ENCODE measurements at regions not wholly inside any gene's neighbourhood (a gene's known extent, or its start where the extent isn't known, plus 50 kb on each side); places are given as distances from the start of the nearest gene placed in this dataset.
A peak's percentile ranks its signal among the peaks of the same experiment; 100 is the strongest.

DNA sequence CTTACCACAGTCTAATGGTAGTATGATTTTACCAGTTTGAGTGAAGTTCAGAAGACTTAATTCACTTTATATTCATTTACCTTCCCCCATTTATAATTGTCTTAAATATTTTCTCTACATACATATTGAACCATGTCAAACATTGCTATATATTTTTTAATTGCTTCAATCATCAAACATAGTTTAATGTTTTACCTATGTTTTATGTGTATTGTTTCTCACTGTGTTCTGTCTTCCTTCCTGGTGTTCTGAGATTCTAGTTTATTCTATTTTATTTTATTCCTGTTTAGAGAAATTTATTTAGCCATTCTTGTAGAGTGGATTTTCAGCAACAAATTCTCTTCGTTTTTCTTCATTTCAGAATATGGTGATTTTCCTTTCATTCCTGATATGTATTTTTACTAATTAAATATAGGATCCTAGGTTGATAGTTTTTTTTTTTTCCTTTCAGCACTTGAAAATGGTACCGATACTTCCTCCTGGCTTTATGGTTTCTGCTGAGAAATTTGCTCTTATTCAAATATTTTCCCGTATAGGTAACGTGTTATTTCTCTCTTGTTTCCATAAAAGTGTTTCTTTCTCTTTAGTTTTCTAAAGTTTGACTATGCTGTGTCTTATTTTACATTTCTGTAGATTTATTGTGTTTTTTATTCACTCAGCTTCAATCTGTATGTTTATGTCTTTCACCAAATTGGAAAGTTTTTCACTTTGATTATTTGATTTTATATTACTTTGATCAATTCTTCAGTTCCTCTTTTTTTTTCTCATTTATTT is 201.8 kb upstream of the AGR3 start:
- Histone ChIP-seq H3K4me1 (no peaks in the 10 kb centered on the region; a peak in 1 of 20 replicates), H3K9ac (no peak overlapping the region), H3K27me3 (no peaks in the 10 kb centered on the region), H3K4me3 (no peak overlapping the region), H4K20me1 (no peaks in the 10 kb centered on the region), H3K9me3 (replicated peaks in 1 of 11) (peaks cover 0 to 6% (median 0%) of the 10 kb centered on the region in 11 experiments; a peak in 2 of 22 replicates), H3K36me3 (no peaks in the 10 kb centered on the region), H3K4me2 (no peak overlapping the region), H3K27ac (no peak overlapping the region)
- TF ChIP-seq Cebpa-rat (IDR thresholded peaks at IDR 0.05) = no peak

DNA sequence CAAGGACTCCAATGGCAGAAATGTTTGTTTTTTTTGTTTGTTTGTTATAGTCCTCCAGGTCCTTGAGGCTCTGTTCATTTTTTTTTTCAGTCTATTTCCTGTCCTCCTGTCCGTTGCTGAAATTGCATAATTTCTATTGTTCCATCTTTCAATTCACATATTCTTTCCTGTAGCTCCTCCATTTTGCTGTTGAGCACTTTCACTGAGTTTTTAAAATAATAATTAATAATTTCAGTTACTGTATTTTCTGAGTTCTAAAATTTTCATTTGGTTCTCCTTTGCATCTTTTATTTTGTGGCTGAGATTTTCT is 202.3 kb upstream of the AGR3 start:
- Histone ChIP-seq H3K27ac (no peak overlapping the region), H3K4me2 (no peak overlapping the region), H3K9me3 (replicated peaks in 1 of 11) (peaks cover 0 to 6% (median 0%) of the 10 kb centered on the region in 11 experiments; a peak in 2 of 22 replicates), H3K9ac (no peak overlapping the region), H3K4me3 (no peak overlapping the region), H3K36me3 (no peaks in the 10 kb centered on the region), H4K20me1 (no peaks in the 10 kb centered on the region), H3K27me3 (no peaks in the 10 kb centered on the region), H3K4me1 (no peaks in the 10 kb centered on the region; a peak in 1 of 20 replicates)
- TF ChIP-seq Cebpa-rat (IDR thresholded peaks at IDR 0.05) = no peak

DNA sequence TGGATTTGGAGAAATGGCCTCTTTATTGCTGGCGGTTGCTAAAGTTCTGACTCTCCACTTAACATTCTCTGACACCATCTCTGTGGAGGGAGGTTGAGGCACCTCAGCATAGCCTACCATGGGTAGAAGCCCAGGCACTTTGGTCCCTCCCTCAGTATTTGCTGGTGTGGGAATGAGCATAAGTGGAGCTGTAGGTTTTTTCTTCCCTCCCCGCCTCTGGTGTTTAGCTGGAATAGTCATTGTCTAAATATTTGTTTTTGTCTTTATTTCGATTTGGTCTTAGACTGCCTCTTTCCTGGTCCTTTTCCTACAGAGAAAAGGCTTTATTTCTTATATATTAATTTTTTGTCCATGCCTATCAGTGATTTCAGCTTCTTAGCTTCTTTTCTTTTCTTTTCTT is 203.4 kb upstream of the AGR3 start:
- Histone ChIP-seq H3K27me3 (no peaks in the 10 kb centered on the region), H3K4me2 (no peak overlapping the region), H3K36me3 (no peaks in the 10 kb centered on the region), H3K9ac (no peak overlapping the region), H4K20me1 (no peaks in the 10 kb centered on the region), H3K4me1 (no peaks in the 10 kb centered on the region; a peak in 1 of 20 replicates), H3K9me3 (replicated peaks in 1 of 11) (peaks cover 0 to 6% (median 0%) of the 10 kb centered on the region in 11 experiments; a peak in 2 of 22 replicates), H3K4me3 (no peak overlapping the region), H3K27ac (no peak overlapping the region)
- TF ChIP-seq Cebpa-rat (IDR thresholded peaks at IDR 0.05) = no peak

GRCh38 chr7:17086403-17086802 is 204.6 kb upstream of the AGR3 start:
- no peak overlapping the region for H3K9ac ChIP-seq
- H3K4me3 ChIP-seq = no peak overlapping the region
- no peak for TF ChIP-seq Cebpa-rat (IDR thresholded peaks at IDR 0.05)

GRCh38 chr7:17090751-17091150 is 207.7 kb upstream of the AHR start:
- H3K4me2 ChIP-seq = no peak overlapping the region
- H3K27me3 ChIP-seq = no peaks in the 10 kb centered on the region
- no peak for TF ChIP-seq Cebpa-rat (IDR thresholded peaks at IDR 0.05)
- no peak overlapping the region for H3K27ac ChIP-seq
- H3K4me1 ChIP-seq = peaks cover 0 to 21% (median under 1%) of the 10 kb centered on the region in 10 experiments; a peak in 8 of 20 replicates
- H4K20me1 ChIP-seq = no peaks in the 10 kb centered on the region
- H3K9ac ChIP-seq = no peak overlapping the region
- no peak overlapping the region for H3K4me3 ChIP-seq
- no peaks in the 10 kb centered on the region; a peak in 1 of 22 replicates for H3K9me3 ChIP-seq (replicated peaks in 1 of 11)
- no peaks in the 10 kb centered on the region for H3K36me3 ChIP-seq

More at GRCh38 chr7:17086403-17086802, 204.6 kb upstream of the AGR3 start:
- Histone ChIP-seq H4K20me1 (no peaks in the 10 kb centered on the region), H3K9me3 (replicated peaks in 1 of 11) (no peaks in the 10 kb centered on the region; a peak in 1 of 22 replicates), H3K27me3 (no peaks in the 10 kb centered on the region), H3K27ac (no peak overlapping the region), H3K4me1 (no peaks in the 10 kb centered on the region; a peak in 1 of 20 replicates), H3K36me3 (no peaks in the 10 kb centered on the region), H3K4me2 (no peak overlapping the region)

- Histone ChIP-seq H3K36me3 (no peaks in the 10 kb centered on the region), H3K4me3 (no peak overlapping the region), H3K27me3 (no peaks in the 10 kb centered on the region), H3K4me1 (peaks cover 6 to 32% (median 9%) of the 10 kb centered on the region in 10 experiments; a peak in 19 of 20 replicates), H4K20me1 (no peaks in the 10 kb centered on the region), H3K9me3 (replicated peaks in 1 of 11) (no peaks in the 10 kb centered on the region; a peak in 1 of 22 replicates), H3K4me2 (peak overlapping the region in 4 of 11 experiments; percentile 23 to 62 (median 44); a peak in 7 of 22 replicates), H3K9ac (no peak overlapping the region), H3K27ac (0 out of 22 replicates have a peak overlapping the region, but pooled peaks of 1 of the 11 experiments have one; percentile 10)
- TF ChIP-seq Cebpa-rat (IDR thresholded peaks at IDR 0.05) = no peak
Observed at GRCh38 chr7:17093461-17093860, 205.0 kb upstream of the AHR start.

GRCh38 chr7:17094963-17095574 is 203.4 kb upstream of the AHR start:
- no peaks in the 10 kb centered on the region for H3K9me3 ChIP-seq (replicated peaks in 1 of 11)
- H3K9ac ChIP-seq = no peak overlapping the region
- no peak overlapping the region for H3K27ac ChIP-seq
- no peaks in the 10 kb centered on the region for H4K20me1 ChIP-seq
- no peak overlapping the region for H3K4me3 ChIP-seq
- H3K36me3 ChIP-seq = no peaks in the 10 kb centered on the region
- H3K27me3 ChIP-seq = no peaks in the 10 kb centered on the region
- H3K4me2 ChIP-seq = no peak overlapping the region
- TF ChIP-seq Cebpa-rat (IDR thresholded peaks at IDR 0.05) = no peak
- H3K4me1 ChIP-seq = peaks cover 6 to 32% (median 9%) of the 10 kb centered on the region in 10 experiments; a peak in 19 of 20 replicates

- no peaks in the 10 kb centered on the region for H3K36me3 ChIP-seq
- H3K9me3 ChIP-seq (replicated peaks in 1 of 11) = peaks cover 0 to 4% (median 1%) of the 10 kb centered on the region in 11 experiments; a peak in 7 of 22 replicates
- H3K27ac ChIP-seq = no peak overlapping the region
- no peak for TF ChIP-seq Cebpa-rat (IDR thresholded peaks at IDR 0.05)
- H3K4me3 ChIP-seq = no peak overlapping the region
- H3K9ac ChIP-seq = no peak overlapping the region
- peaks cover 6 to 32% (median 9%) of the 10 kb centered on the region in 10 experiments; a peak in 19 of 20 replicates for H3K4me1 ChIP-seq
- peak overlapping the region in 3 of 11 experiments; percentile 4 to 55 (median 20); a peak in 5 of 22 replicates for H3K4me2 ChIP-seq
- no peaks in the 10 kb centered on the region for H3K27me3 ChIP-seq
- no peaks in the 10 kb centered on the region for H4K20me1 ChIP-seq
Observed at GRCh38 chr7:17095931-17096330, 202.5 kb upstream of the AHR start.

DNA sequence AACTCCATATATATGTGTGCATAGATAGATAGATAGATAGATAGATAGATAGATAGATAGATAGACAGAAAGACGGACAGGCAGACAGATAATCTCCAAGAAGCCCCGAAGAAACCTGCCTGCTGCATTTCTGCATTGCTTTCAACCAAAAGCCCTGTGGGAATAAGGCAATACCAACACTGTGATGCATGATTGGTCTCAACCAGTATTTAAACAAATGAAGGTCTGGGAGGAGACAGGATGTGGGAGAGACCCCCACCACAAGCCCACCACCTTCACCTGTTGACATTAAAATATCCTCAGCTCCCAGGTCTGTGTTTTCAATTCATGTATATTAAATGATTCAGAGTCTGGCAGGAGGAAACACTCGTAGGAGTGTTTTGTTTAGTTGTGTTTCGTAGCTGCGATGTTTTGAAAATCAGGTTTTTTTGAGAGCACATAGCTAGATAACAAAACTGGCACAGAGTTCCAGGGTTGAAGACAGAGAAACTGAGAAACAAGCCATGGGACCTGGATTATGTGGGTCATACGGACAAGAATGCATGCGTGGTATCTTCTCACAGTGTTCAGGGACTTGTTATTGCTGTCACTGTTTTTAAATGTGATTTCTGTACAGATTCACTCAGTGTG is 200.7 kb upstream of the AHR start:
- Histone ChIP-seq H3K27me3 (no peaks in the 10 kb centered on the region), H3K27ac (no peak overlapping the region), H3K36me3 (no peaks in the 10 kb centered on the region), H4K20me1 (no peaks in the 10 kb centered on the region), H3K9me3 (replicated peaks in 1 of 11) (peaks cover 0 to 14% (median 10%) of the 10 kb centered on the region in 11 experiments; a peak in 12 of 22 replicates), H3K4me1 (peaks cover 6 to 31% (median 9%) of the 10 kb centered on the region in 10 experiments; a peak in 19 of 20 replicates), H3K4me2 (peak overlapping the region in 7 of 11 experiments; percentile 4 to 39 (median 28); a peak in 8 of 22 replicates), H3K9ac (no peak overlapping the region), H3K4me3 (no peak overlapping the region)
- no peak for TF ChIP-seq Cebpa-rat (IDR thresholded peaks at IDR 0.05)

Data from BLaER1 treated with 17β-estradiol and CSF1 and Interleukin-3, amounts not matched to agents 10 nM and 100 nM (cell line).